ENCODE measurements at regions not wholly inside any gene's neighbourhood (a gene's known extent, or its start where the extent isn't known, plus 50 kb on each side); places are given as distances from the start of the nearest gene placed in this dataset.

- intact Hi-C loops (cut with DNase I; ENCODE audit: low total_unique reads) = no loop called here
- no peak overlapping the region for H3K4me3 ChIP-seq
- peaks cover 0 to 8% (median 2%) of the 10 kb centered on the region in 8 donors for H3K9me3 ChIP-seq
- no peak overlapping the region for H3K27ac ChIP-seq
- H3K4me1 ChIP-seq = no peaks in the 10 kb centered on the region
- no peaks in the 10 kb centered on the region for H3K27me3 ChIP-seq (replicated peaks in 1 of 7)
- TF ChIP-seq, protein P1, sequence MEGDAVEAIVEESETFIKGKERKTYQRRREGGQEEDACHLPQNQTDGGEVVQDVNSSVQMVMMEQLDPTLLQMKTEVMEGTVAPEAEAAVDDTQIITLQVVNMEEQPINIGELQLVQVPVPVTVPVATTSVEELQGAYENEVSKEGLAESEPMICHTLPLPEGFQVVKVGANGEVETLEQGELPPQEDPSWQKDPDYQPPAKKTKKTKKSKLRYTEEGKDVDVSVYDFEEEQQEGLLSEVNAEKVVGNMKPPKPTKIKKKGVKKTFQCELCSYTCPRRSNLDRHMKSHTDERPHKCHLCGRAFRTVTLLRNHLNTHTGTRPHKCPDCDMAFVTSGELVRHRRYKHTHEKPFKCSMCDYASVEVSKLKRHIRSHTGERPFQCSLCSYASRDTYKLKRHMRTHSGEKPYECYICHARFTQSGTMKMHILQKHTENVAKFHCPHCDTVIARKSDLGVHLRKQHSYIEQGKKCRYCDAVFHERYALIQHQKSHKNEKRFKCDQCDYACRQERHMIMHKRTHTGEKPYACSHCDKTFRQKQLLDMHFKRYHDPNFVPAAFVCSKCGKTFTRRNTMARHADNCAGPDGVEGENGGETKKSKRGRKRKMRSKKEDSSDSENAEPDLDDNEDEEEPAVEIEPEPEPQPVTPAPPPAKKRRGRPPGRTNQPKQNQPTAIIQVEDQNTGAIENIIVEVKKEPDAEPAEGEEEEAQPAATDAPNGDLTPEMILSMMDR (IDR thresholded peaks at IDR 0.05 in 8 of 11, conservative IDR thresholded peaks at IDR 0.05 in 3 of 11) = no peak
- TF ChIP-seq POLR2AphosphoS5 (IDR thresholded peaks at IDR 0.05) (no peak), POLR2A (IDR thresholded peaks at IDR 0.05) (no peak)
- 63 to 73% (median 65%) methylated on average over 2 of the region's 2 CpGs for WGBS, 5 donors
- no peaks in the 10 kb centered on the region for H3K36me3 ChIP-seq
- no peak for DNase-seq
These were observed 74.9 kb upstream of the GPR45 start for GRCh38 chr2:105166688-105167087.

DNA sequence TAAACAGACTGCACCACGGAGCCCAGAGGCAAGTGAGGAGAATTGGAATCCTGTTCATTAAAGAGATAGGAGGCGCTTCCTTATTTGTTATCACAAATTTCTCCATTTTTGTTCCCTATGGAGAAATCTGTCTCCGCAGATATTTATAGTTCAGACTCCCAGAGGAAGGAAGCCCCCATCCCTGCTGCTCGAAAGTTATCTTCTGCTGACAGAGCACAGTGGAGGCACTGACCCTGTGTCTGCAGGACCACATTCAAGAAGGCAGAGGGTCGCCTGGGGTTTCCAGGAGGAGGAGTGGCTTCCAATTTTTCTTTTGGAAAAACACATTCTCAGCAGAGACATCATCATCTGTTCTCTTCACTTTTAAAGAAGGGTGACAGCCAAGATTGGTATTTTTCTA is 73.0 kb upstream of the GPR45 start:
- TF ChIP-seq POLR2A (IDR thresholded peaks at IDR 0.05) (no peak), POLR2AphosphoS5 (IDR thresholded peaks at IDR 0.05) (no peak)
- TF ChIP-seq, protein P1 (IDR thresholded peaks at IDR 0.05 in 8 of 11, conservative IDR thresholded peaks at IDR 0.05 in 3 of 11) = no peak
- Histone ChIP-seq H3K4me1 (no peaks in the 10 kb centered on the region), H3K9me3 (peaks cover 0 to 7% (median 0%) of the 10 kb centered on the region in 8 donors), H3K27ac (no peak overlapping the region), H3K27me3 (replicated peaks in 1 of 7) (no peaks in the 10 kb centered on the region), H3K36me3 (no peaks in the 10 kb centered on the region), H3K4me3 (no peak overlapping the region)
- DNase-seq = no peak
- WGBS, 5 donors = 56 to 68% (median 62%) methylated on average over 5 of the region's 5 CpGs
- intact Hi-C loops (cut with DNase I; ENCODE audit: low total_unique reads) = no loop called here

GRCh38 chr2:105175231-105175630 is 66.3 kb upstream of the GPR45 start:
- Histone ChIP-seq H3K27ac (no peak overlapping the region), H3K27me3 (replicated peaks in 1 of 7) (no peaks in the 10 kb centered on the region), H3K4me1 (peaks cover 4 to 38% (median 18%) of the 10 kb centered on the region in 6 donors), H3K9me3 (peaks cover 0 to 7% (median 0%) of the 10 kb centered on the region in 8 donors), H3K36me3 (no peaks in the 10 kb centered on the region), H3K4me3 (no peak overlapping the region)
- intact Hi-C loops (cut with DNase I; ENCODE audit: low total_unique reads) = no loop called here
- TF ChIP-seq, protein P1 (IDR thresholded peaks at IDR 0.05 in 8 of 11, conservative IDR thresholded peaks at IDR 0.05 in 3 of 11) = no peak
- TF ChIP-seq POLR2A (IDR thresholded peaks at IDR 0.05) = no peak
- no peak for TF ChIP-seq POLR2AphosphoS5 (IDR thresholded peaks at IDR 0.05)
- 7 to 18% (median 15%) methylated on average over 4 of the region's 4 CpGs for WGBS, 5 donors
- no peak for DNase-seq

GRCh38 chr2:105176429-105176828 is 65.1 kb upstream of the GPR45 start:
- intact Hi-C loops (cut with DNase I; ENCODE audit: low total_unique reads) = no loop called here
- TF ChIP-seq, protein P1 (IDR thresholded peaks at IDR 0.05 in 8 of 11, conservative IDR thresholded peaks at IDR 0.05 in 3 of 11) = no peak
- no peak for TF ChIP-seq POLR2AphosphoS5 (IDR thresholded peaks at IDR 0.05)
- TF ChIP-seq POLR2A (IDR thresholded peaks at IDR 0.05) = no peak
- Histone ChIP-seq H3K9me3 (peaks cover 0 to 7% (median 0%) of the 10 kb centered on the region in 8 donors), H3K27ac (no peak overlapping the region), H3K4me1 (peaks cover 4 to 38% (median 18%) of the 10 kb centered on the region in 6 donors), H3K27me3 (replicated peaks in 1 of 7) (peaks cover 0 to 10% (median 0%) of the 10 kb centered on the region in 7 donors), H3K4me3 (no peak overlapping the region), H3K36me3 (no peaks in the 10 kb centered on the region)
- WGBS, 5 donors = 44 to 68% (median 64%) methylated on average over 10 of the region's 10 CpGs
- DNase-seq = no peak
